Smooth muscle cell (in vitro differentiated cells): ENCODE measurements at regions not wholly inside any gene's neighbourhood (a gene's known extent, or its start where the extent isn't known, plus 50 kb on each side); places are given as distances from the start of the nearest gene placed in this dataset.

Experiments
- DNase-seq: peaks from one replicate; lab custom pipeline; 2025; ENCODE audit not compliant: unreplicated experiment; lab: John Stamatoyannopoulos, UW
- H2AFZ ChIP-seq: fragments of 200-600 bp; sonication (generic); 2 replicates; pipeline ENCODE4 v1.6.0; 2016; ENCODE audit warnings: antibody characterized with exemption, low read depth, mild to moderate bottlenecking
- H3F3A ChIP-seq: fragments of 200-600 bp; sonication (generic); 2 replicates; pipeline ENCODE4 v1.6.0; 2017; ENCODE audit warnings: antibody characterized with exemption, low read depth
- H3K27ac ChIP-seq: fragments of 200-600 bp; sonication (generic); 2 replicates; pipeline ENCODE4 v1.5.1; 2016; ENCODE audit warnings: low read depth, mild to moderate bottlenecking
- H3K27me3 ChIP-seq: fragments of 200-600 bp; sonication (generic); 2 replicates; pipeline ENCODE4 v1.6.1; 2016; ENCODE audit warnings: low read depth, mild to moderate bottlenecking
- H3K36me3 ChIP-seq: fragments of 200-600 bp; sonication (generic); 2 replicates; pipeline ENCODE4 v1.5.1; 2016; ENCODE audit warnings: low read depth
- H3K4me1 ChIP-seq: fragments of 200-600 bp; sonication (generic); 2 replicates; pipeline ENCODE4 v1.5.1; 2016; ENCODE audit warnings: low read depth
- H3K4me2 ChIP-seq: fragments of 200-600 bp; sonication (generic); 2 replicates; pipeline ENCODE4 v1.6.0; 2016; ENCODE audit warnings: mild to moderate bottlenecking
- H3K4me3 ChIP-seq: fragments of 200-600 bp; sonication (generic); 2 replicates; pipeline ENCODE4 v1.5.1; 2016; ENCODE audit warnings: mild to moderate bottlenecking
- H3K79me2 ChIP-seq: fragments of 200-600 bp; sonication (generic); 2 replicates; pipeline ENCODE4 v1.6.0; 2016; ENCODE audit warnings: low read depth, mild to moderate bottlenecking
- H3K9ac ChIP-seq: fragments of 200-600 bp; sonication (generic); 2 replicates; pipeline ENCODE4 v1.6.0; 2016; ENCODE audit warnings: low read depth
- H3K9me3 ChIP-seq: fragments of 200-600 bp; sonication (generic); replicated peaks from 2 replicates; pipeline ENCODE4 v1.5.1; 2016; ENCODE audit warnings: low read depth
- H4K20me1 ChIP-seq: fragments of 200-600 bp; sonication (generic); 2 replicates; pipeline ENCODE4 v1.6.0; 2016; ENCODE audit warnings: low read depth
- WGBS: methylation state at CpG from one replicate; pipeline ENCODE4 v1.1.7; 2016; ENCODE audit warnings: low lambda C conversion rate; 5-methylcytosine and 5-hydroxymethylcytosine counted together
- TF ChIP-seq, protein P1 (sequence below): fragments of 200-600 bp; sonication (generic); IDR thresholded peaks from 2 replicates; pipeline ENCODE4 v1.5.1; 2017; ENCODE audit warnings: borderline replicate concordance, mild to moderate bottlenecking, antibody characterized with exemption; ENCODE audit not compliant: insufficient read depth, poor library complexity, severe bottlenecking

DNA sequence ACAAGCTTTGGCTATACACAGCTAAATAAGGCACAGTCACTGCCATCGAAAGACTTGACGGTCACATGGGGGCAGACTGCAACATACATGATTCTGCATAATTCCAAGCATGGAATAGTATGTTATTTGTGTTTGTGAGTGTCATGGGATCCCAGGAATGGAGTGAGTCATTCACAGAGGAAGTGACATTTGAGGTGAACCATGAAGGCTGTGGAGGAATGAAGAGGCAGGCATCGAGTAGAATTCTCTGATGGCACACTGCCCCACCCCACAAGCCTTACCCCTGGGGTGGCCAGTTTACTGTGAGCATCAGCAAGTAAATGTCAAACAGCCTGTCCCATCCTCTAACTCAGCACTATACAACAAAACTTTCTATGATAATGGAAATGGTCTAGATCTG lies 619.7 kb downstream of the MID1IP1 start:
- H3K27ac ChIP-seq = no peak overlapping the region
- no peaks in the 10 kb centered on the region for H3K4me1 ChIP-seq
- no peaks in the 10 kb centered on the region for H3K9me3 ChIP-seq
- no peak for DNase-seq
- no peaks in the 10 kb centered on the region for H3K27me3 ChIP-seq
- H3F3A ChIP-seq = no peaks in the 10 kb centered on the region
- H3K36me3 ChIP-seq = no peaks in the 10 kb centered on the region
- H3K4me2 ChIP-seq = no peak overlapping the region
- no peaks in the 10 kb centered on the region for H4K20me1 ChIP-seq
- no peak overlapping the region for H3K4me3 ChIP-seq
- no peak overlapping the region for H3K9ac ChIP-seq
- no peaks in the 10 kb centered on the region for H3K79me2 ChIP-seq
- TF ChIP-seq, protein P1, sequence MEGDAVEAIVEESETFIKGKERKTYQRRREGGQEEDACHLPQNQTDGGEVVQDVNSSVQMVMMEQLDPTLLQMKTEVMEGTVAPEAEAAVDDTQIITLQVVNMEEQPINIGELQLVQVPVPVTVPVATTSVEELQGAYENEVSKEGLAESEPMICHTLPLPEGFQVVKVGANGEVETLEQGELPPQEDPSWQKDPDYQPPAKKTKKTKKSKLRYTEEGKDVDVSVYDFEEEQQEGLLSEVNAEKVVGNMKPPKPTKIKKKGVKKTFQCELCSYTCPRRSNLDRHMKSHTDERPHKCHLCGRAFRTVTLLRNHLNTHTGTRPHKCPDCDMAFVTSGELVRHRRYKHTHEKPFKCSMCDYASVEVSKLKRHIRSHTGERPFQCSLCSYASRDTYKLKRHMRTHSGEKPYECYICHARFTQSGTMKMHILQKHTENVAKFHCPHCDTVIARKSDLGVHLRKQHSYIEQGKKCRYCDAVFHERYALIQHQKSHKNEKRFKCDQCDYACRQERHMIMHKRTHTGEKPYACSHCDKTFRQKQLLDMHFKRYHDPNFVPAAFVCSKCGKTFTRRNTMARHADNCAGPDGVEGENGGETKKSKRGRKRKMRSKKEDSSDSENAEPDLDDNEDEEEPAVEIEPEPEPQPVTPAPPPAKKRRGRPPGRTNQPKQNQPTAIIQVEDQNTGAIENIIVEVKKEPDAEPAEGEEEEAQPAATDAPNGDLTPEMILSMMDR = no peak
- WGBS = 68% methylated on average over 3 of the region's 3 CpGs
- no peak overlapping the region for H2AFZ ChIP-seq

DNA sequence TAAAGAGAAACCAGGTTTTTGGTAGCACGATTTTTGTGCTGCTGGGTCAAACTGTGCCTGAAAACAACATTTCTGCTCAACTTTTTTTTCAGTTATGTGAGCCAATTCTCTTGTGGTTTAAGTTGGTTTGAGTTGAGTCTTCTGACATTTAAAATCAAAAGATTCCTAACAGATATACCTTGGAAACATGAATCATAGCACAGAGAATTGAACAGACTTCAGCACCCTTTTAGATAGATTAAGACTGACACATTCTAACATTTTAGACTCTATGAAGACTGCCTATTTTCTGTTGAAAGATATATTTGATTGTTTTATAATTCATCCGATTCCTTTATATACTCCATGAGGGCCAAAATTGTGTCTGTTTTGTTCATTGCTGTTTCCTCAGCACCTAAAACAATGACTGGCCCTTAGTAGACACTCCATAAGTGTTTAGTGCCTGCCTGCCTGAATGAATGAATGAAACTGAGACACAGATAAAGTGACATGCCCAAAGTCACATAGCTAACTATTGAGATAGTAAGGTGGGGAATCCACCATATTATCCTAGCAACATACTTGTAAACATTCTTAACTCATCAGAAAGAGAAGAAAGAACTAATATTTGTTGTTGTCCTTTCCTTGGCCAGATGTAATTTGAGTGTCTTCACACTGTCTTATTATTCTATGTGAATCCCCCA lies 624.0 kb downstream of the MID1IP1 start:
- H2AFZ ChIP-seq = no peak overlapping the region
- no peaks in the 10 kb centered on the region for H3F3A ChIP-seq
- H3K9me3 ChIP-seq = no peaks in the 10 kb centered on the region
- no peaks in the 10 kb centered on the region for H3K79me2 ChIP-seq
- no peaks in the 10 kb centered on the region for H3K36me3 ChIP-seq
- no peaks in the 10 kb centered on the region for H4K20me1 ChIP-seq
- no peaks in the 10 kb centered on the region for H3K27me3 ChIP-seq
- TF ChIP-seq, protein P1 = no peak
- no peak overlapping the region for H3K9ac ChIP-seq
- H3K4me2 ChIP-seq = no peak overlapping the region
- WGBS = 94% methylated on average over 2 of the region's 2 CpGs
- H3K4me3 ChIP-seq = no peak overlapping the region
- no peak for DNase-seq
- peaks cover 3% of the 10 kb centered on the region for H3K4me1 ChIP-seq
- no peak overlapping the region for H3K27ac ChIP-seq

DNA sequence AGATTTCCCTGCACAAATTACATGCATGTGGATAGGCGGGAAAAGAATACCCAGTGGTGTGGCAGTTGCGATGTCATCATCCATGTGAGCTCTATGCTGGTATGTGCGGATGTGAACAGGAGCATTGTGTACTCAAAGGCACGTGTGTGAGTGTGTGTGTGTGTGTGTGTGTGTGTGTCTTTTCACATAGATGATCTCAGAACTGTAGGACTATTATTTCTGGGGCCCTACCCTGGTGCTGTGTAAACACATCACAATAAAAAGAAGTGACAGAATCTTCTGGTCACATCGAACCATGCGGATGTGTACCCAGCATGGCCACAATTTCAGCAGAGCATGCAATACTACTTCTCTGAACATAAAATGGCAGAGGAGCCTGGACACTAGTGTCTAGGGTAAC lies 624.8 kb downstream of the MID1IP1 start:
- DNase-seq = no peak
- H3K4me2 ChIP-seq = no peak overlapping the region
- no peaks in the 10 kb centered on the region for H3K36me3 ChIP-seq
- TF ChIP-seq, protein P1 = no peak
- H3K9ac ChIP-seq = no peak overlapping the region
- no peaks in the 10 kb centered on the region for H4K20me1 ChIP-seq
- H2AFZ ChIP-seq = no peak overlapping the region
- peaks cover 3% of the 10 kb centered on the region for H3K4me1 ChIP-seq
- H3K4me3 ChIP-seq = no peak overlapping the region
- 89% methylated on average over 6 of the region's 6 CpGs for WGBS
- no peaks in the 10 kb centered on the region for H3K9me3 ChIP-seq
- no peaks in the 10 kb centered on the region for H3F3A ChIP-seq
- no peaks in the 10 kb centered on the region for H3K79me2 ChIP-seq
- no peaks in the 10 kb centered on the region for H3K27me3 ChIP-seq
- no peak overlapping the region for H3K27ac ChIP-seq

DNA sequence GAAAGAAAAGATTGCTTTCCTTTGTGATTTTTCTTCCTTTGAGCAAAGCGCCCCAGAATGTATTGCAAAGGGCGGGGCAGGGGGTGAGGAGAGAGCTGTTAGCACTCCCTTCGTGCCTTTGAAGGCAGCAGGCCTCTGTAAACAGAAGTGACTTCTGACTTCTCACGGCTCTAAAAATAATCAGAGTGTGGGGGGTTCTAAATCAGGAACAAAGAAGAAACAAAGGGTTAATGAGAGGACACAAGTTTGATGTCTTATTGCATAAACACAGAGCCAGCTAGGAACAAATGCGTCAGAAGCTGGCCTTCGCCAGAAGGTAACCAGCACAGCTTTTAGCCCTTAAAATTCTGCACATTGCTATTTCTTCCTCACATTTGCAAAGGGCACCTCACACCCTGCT lies 626.2 kb downstream of the MID1IP1 start:
- 55% methylated on average over 6 of the region's 6 CpGs for WGBS
- peaks cover 3% of the 10 kb centered on the region for H3K4me1 ChIP-seq
- H3K79me2 ChIP-seq = no peaks in the 10 kb centered on the region
- H3K27me3 ChIP-seq = no peaks in the 10 kb centered on the region
- no peaks in the 10 kb centered on the region for H3K36me3 ChIP-seq
- H3K27ac ChIP-seq = peak overlapping the region; percentile 41
- H3K9me3 ChIP-seq = no peaks in the 10 kb centered on the region
- H4K20me1 ChIP-seq = no peaks in the 10 kb centered on the region
- no peaks in the 10 kb centered on the region for H3F3A ChIP-seq
- TF ChIP-seq, protein P1 = no peak
- H3K9ac ChIP-seq = no peak overlapping the region
- peak overlapping the region; percentile 5 for H3K4me2 ChIP-seq
- DNase-seq = no peak
- no peak overlapping the region for H2AFZ ChIP-seq
- H3K4me3 ChIP-seq = no peak overlapping the region
